ELF-1 (cell line): ENCODE measurements at regions not wholly inside any gene's neighbourhood (a gene's known extent, or its start where the extent isn't known, plus 50 kb on each side); places are given as distances from the start of the nearest gene placed in this dataset.

Experiments used
- DNase-seq: peaks from one replicate; pipeline ENCODE4 v3.0.0-alpha.2; 2016; ENCODE audit warnings: low read depth, low spot score

GRCh38 chr5:178808886-178809285 is 50.9 kb upstream of the ZNF354B start:
- DNase-seq, result no peak

- DNase-seq, result no peak
These were observed 58.7 kb upstream of the ZNF354B start for GRCh38 chr5:178801021-178801420.

- DNase-seq, result no peak
These were observed 62.0 kb upstream of the ZNF354B start for GRCh38 chr5:178797546-178798440.

- no peak for DNase-seq
These were observed 62.6 kb upstream of the ZNF354B start for GRCh38 chr5:178797101-178797521.

- DNase-seq, result no peak
These were observed 63.4 kb upstream of the ZNF354B start for GRCh38 chr5:178796165-178796945.

- DNase-seq, result no peak
These were observed 64.0 kb upstream of the ZNF354A start for GRCh38 chr5:178794433-178794832.

GRCh38 chr5:178793696-178794095 is 63.2 kb upstream of the ZNF354A start:
- no peak for DNase-seq

- peak; percentile 61 for DNase-seq
These were observed 62.7 kb upstream of the ZNF354A start for GRCh38 chr5:178793151-178793550.

GRCh38 chr5:178791976-178792375 is 61.5 kb upstream of the ZNF354A start:
- DNase-seq, result no peak

GRCh38 chr5:178790371-178790770 is 59.9 kb upstream of the ZNF354A start:
- DNase-seq, result no peak

GRCh38 chr5:178788381-178789085 is 58.1 kb upstream of the ZNF354A start:
- DNase-seq, result no peak

GRCh38 chr5:178787889-178788288 is 57.4 kb upstream of the ZNF354A start:
- no peak for DNase-seq

- DNase-seq, result peak; percentile 5
These were observed 56.5 kb upstream of the ZNF354A start for GRCh38 chr5:178786859-178787499.

GRCh38 chr5:178786417-178786816 is 56.0 kb upstream of the ZNF354A start:
- no peak for DNase-seq

GRCh38 chr5:178785999-178786398 is 55.5 kb upstream of the ZNF354A start:
- no peak for DNase-seq

GRCh38 chr5:178784391-178784790 is 53.9 kb upstream of the ZNF354A start:
- DNase-seq, result no peak

GRCh38 chr5:178781936-178782335 is 51.5 kb upstream of the ZNF354A start:
- no peak for DNase-seq

- no peak for DNase-seq
These were observed 50.4 kb upstream of the ZNF354A start for GRCh38 chr5:178780581-178781498.
